HEK293 (cell line): ENCODE measurements at regions not wholly inside any gene's neighbourhood (a gene's known extent, or its start where the extent isn't known, plus 50 kb on each side); places are given as distances from the start of the nearest gene placed in this dataset.
"Not testable (repeated sequence)": the region's sequence is repeated elsewhere in the genome, so short reads cannot be mapped to it uniquely, and the experiment has no call there.

Experiments used
- KLF16 ChIP-seq: fragments of 450-650 bp; formaldehyde crosslinking; IDR thresholded peaks from 2 replicates; pipeline ENCODE4 v1.5.1; 2017; ENCODE audit warnings: missing biosample characterization, missing genetic modification characterization
- MYNN ChIP-seq: fragments of 450-650 bp; formaldehyde crosslinking; IDR thresholded peaks from 2 replicates; pipeline ENCODE4 v1.5.1; 2016; ENCODE audit warnings: missing biosample characterization, missing genetic modification characterization, borderline replicate concordance
- OSR2 ChIP-seq: fragments of 450-650 bp; formaldehyde crosslinking; IDR thresholded peaks from 2 replicates; pipeline ENCODE4 v1.5.1; 2016; ENCODE audit warnings: missing biosample characterization, missing genetic modification characterization
- REST ChIP-seq: fragments of 450-650 bp; formaldehyde crosslinking; IDR thresholded peaks from 2 replicates; pipeline ENCODE4 v1.5.1; 2016; ENCODE audit warnings: missing biosample characterization, missing genetic modification characterization
- ZNF169 ChIP-seq: fragments of 450-650 bp; formaldehyde crosslinking; IDR thresholded peaks from 2 replicates; pipeline ENCODE4 v1.5.1; 2016; ENCODE audit warnings: missing biosample characterization, missing genetic modification characterization
- ZNF426 ChIP-seq: fragments of 450-650 bp; formaldehyde crosslinking; IDR thresholded peaks from 2 replicates; pipeline ENCODE4 v1.5.1; 2017; ENCODE audit warnings: missing biosample characterization, missing genetic modification characterization, mild to moderate bottlenecking, inconsistent platforms, moderate library complexity
- ZNF473 ChIP-seq: fragments of 450-650 bp; formaldehyde crosslinking; IDR thresholded peaks from 2 replicates; pipeline ENCODE4 v1.5.1; 2017; ENCODE audit warnings: missing biosample characterization, missing genetic modification characterization
- ZNF654 ChIP-seq: fragments of 450-650 bp; formaldehyde crosslinking; IDR thresholded peaks from 2 replicates; pipeline ENCODE4 v1.5.1; 2016; ENCODE audit warnings: low read depth, missing biosample characterization, missing genetic modification characterization
- ZNF658 ChIP-seq: fragments of 450-650 bp; formaldehyde crosslinking; IDR thresholded peaks from 2 replicates; pipeline ENCODE4; 2016; ENCODE audit warnings: missing biosample characterization, missing genetic modification characterization
- TF ChIP-seq, protein P1 (sequence below): fragments of 450-650 bp; formaldehyde crosslinking; IDR thresholded peaks from 2 replicates; pipeline ENCODE4 v1.5.1; 2016; ENCODE audit warnings: missing biosample characterization, missing genetic modification characterization
- TF ChIP-seq, protein P2 (sequence below): fragments of 450-650 bp; formaldehyde crosslinking; IDR thresholded peaks from 2 replicates; pipeline ENCODE4 v1.5.1; 2016; ENCODE audit warnings: missing biosample characterization, missing genetic modification characterization

DNA sequence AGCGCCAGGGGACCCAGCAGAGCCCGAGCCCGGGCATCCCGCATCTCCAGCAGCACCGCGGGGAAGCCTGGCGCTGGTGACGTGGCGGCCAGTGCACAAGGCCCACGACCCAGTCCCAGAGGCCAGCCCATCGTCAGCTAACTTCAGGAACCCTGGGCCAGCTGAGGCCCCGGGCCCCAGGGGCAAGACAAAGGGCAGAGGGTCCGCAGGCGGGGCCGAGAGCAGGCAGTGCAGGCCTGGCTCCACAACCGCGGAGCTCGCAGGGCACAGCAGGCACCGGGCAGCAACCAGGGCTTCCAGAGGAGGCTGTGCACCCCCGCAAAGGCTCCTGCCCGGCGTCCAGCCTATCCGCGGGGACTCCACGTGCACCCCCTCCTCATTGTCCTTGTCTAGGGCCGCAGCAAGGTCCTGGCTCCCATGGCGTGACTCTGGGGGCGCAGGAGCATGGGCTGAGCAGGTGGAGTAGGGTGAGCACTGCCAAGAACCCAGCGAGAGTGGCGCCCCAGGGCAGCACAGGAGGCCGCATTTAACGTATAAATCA is 352.5 kb downstream of the KCNJ18 start:
- TF ChIP-seq KLF16 (tag by site-specific recombination); ZNF169 (tag by site-specific recombination); REST (tag by site-specific recombination); MYNN (tag by site-specific recombination); ZNF473; ZNF426 (tag by site-specific recombination); OSR2 (tag by site-specific recombination); ZNF654 (tag by site-specific recombination); ZNF658: not testable (repeated sequence)
- TF ChIP-seq, protein P1, sequence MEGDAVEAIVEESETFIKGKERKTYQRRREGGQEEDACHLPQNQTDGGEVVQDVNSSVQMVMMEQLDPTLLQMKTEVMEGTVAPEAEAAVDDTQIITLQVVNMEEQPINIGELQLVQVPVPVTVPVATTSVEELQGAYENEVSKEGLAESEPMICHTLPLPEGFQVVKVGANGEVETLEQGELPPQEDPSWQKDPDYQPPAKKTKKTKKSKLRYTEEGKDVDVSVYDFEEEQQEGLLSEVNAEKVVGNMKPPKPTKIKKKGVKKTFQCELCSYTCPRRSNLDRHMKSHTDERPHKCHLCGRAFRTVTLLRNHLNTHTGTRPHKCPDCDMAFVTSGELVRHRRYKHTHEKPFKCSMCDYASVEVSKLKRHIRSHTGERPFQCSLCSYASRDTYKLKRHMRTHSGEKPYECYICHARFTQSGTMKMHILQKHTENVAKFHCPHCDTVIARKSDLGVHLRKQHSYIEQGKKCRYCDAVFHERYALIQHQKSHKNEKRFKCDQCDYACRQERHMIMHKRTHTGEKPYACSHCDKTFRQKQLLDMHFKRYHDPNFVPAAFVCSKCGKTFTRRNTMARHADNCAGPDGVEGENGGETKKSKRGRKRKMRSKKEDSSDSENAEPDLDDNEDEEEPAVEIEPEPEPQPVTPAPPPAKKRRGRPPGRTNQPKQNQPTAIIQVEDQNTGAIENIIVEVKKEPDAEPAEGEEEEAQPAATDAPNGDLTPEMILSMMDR = not testable (repeated sequence)
- TF ChIP-seq, protein P2, sequence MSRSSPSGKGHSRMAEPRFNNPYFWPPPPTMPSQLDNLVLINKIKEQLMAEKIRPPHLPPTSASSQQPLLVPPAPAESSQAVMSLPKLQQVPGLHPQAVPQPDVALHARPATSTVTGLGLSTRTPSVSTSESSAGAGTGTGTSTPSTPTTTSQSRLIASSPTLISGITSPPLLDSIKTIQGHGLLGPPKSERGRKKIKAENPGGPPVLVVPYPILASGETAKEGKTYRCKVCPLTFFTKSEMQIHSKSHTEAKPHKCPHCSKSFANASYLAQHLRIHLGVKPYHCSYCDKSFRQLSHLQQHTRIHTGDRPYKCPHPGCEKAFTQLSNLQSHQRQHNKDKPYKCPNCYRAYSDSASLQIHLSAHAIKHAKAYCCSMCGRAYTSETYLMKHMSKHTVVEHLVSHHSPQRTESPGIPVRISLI = not testable (repeated sequence)
